ENCODE measurements at regions not wholly inside any gene's neighbourhood (a gene's known extent, or its start where the extent isn't known, plus 50 kb on each side); places are given as distances from the start of the nearest gene placed in this dataset.

DNA sequence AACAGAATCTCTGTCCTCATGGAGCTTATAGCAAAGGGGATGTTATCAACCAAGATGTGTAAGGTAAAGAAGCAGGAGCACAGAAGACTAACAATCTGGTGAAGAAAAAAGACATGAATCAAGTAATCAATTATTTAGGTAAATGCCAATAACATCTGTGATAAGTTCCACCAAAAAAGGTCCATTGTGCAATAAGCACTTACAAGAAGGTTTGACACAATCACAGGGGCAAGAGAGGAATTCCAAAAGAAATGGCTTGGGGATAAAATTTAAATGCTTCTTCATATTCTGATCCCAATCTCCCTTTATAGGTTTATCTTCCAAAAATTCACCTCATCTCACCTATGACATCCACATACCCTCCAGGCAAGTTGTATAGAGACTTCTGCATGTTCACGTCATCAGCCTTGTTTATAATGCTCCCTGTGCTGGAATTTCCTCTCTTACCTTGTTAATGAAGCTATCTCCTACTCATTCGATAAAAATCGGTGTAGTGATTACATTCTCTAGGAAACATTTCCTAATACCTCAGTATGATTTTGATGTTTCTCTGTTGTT is 53.6 kb upstream of the DPT start:
- no peak for DNase-seq (ENCODE audit: low spot score)

DNA sequence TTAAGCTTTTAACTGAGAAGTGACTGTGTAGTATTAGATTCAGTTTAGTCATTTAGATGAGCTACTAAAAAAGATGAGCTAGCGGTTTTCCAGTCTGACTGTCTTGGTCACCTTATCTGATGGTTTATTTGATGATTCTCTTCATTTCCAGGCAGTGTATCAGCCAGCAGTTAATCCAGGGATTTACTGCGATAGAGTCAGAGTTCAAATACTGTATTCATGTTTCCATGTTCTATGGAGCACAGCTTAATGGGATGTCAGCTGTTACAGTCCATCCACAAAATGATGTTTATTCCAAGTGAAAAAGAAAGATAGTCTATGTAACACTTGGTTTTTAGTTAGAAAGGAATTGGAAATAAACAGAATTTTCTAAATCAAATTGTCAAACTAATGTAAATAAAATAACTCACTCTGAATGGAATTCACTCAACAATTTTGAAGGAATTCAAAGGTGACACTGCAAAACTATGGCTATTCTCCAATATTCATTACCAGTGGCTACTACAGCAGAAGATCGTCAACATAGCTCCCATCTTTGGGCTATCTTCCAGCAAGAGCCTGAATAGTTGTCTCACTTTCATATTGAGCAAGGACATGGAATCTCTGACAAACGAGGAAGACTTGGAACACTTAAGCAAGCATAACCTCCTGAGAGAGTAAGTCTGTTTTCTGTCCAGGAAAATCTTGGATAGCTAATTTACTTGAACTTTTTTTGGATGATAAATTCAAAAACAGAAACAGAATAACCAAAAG is 54.6 kb upstream of the DPT start:
- DNase-seq (ENCODE audit: low spot score), result no peak

DNA sequence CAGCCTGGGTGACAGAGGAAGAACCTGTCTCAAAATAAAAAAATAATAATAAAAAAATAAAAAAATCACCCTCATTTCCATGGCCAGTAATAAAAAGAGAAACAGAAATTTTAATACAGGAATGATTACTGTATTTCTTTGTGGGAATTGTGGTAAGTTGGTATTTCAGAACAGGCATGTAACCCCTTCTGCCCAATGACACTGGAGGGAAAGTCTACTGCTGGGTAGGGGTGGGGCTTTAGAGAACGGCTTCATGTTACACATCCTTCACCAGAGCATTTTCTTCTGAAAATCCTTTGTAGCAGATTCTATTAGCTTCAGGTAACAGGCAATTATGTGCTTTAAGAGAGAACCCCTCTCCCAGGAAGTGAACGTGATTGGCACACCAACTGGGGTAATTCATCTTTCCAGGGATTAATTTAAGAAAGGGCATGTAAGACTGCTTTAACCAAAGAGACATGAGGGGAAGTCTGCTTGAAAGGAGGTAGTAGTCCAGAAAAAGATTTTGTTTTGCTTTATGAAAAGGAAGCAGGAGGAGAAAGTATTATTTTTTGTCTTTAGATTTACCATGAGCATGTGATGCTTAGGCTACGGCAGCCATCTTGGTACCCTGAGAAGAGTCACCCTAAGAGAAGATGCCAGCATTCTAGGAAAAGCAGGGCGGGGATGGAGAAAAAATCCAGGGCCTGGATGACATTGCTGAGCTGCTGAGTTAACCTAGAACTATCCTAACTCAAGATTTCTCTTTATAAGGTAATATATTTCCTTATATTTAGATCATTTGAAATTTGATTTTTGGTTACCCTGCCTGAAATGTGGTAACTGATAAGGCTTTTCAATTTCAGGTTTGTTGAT is 57.7 kb upstream of the DPT start:
- peak; percentile 10 for DNase-seq (ENCODE audit: low spot score)

DNA sequence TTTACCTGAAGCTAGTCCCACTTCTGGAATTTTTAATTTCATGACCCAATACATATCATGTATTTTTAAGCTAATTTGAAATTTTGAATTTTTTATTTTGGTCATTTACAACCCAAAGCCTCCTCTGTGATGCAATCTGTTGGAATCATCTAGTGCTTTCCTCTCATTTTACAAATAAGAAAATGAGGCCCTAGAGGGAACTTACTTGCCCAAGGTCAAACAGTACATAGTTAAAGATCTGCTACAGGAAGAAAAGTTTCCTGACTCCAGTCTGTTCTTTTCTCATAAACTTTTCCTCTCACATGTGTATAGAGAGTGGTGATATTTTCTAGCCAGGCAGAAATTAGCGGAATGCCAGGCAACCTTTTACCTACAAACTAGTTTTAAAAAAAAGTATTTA is 59.3 kb upstream of the DPT start:
- DNase-seq (ENCODE audit: low spot score), result no peak

DNA sequence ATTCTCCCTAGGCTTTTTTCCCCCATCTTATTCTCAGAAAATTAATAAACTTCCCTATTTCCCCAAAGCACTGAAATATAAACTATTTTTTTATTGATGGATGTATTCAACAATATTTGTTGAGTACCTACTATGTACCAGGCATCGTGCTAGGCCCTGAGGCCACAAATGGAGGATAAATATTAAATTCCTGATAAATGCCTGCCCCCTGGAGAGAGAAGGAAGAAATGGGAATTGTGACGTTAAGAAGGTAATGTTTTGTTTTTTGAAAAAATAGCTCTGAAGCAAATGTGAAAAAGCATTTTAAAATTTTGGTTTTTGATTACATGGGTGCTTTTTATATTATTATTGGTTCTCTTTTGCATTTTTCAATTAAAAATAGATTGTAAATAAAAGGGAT is 60.5 kb upstream of the DPT start:
- DNase-seq (ENCODE audit: low spot score), result no peak

DNA sequence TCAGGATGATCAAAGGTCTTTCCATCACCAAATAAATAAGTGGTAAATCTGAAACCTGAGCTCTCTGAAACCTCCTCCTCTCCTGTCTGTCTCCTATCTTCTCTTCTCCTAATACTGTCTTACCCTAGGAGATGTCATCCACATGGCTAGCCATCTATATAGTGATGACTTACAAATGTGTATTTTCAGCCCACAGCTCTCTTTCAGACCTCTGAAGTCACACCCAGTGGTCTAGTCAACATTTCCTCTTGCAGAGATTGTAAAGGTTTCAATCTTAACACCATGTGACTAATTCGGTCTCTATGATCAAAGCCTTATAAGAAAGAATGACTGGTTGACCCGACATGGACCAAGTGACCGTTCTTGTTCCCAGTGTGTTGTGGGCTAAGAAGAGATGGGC is 63.1 kb upstream of the DPT start:
- DNase-seq (ENCODE audit: low spot score), result no peak

DNA sequence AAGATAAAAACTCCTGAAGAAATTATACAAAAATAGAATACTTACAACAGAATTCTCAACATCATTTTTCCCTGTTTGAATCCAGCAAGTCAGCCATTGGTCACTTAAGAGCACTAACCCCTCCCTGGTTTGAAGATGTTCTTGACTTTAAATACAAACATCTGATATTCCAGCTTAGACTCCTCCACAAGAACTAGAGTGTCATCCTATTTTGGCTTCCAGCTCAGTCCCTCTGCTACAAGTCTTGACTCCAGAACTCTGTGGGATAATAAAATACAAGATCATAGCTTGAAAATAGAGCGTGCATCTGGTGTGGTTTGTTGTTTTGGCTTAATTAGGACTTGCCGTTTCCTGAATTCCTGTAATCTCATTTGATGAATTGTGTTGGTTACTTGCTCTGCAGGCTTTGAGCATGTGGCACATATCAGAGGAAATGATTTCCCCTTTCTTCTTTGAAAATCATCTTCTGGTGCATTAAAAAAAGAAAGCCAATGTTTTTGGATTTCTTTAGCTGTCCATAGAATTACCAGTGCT is 63.7 kb upstream of the DPT start:
- no peak for DNase-seq (ENCODE audit: low spot score)

DNA sequence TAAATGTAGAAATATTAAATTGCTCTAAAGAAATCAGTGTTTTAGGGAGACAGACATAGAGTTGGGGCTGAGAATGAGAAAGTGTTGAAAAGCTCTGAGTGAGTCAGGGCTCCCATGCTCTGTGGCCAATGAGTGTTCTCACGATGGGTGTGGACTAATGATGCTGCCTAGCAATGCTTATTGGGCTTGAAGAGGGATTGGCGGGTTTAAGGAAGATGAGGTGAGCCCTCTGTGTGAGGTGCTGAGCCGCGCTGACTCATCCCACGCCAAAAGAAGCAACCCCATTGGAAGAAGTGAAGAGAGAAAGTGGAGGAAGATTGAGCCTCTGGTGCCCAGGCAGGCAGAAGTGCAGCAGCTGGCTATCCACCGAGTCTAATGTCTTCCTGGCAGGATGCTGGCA is 65.1 kb upstream of the DPT start:
- DNase-seq (ENCODE audit: low spot score), result no peak

DNA sequence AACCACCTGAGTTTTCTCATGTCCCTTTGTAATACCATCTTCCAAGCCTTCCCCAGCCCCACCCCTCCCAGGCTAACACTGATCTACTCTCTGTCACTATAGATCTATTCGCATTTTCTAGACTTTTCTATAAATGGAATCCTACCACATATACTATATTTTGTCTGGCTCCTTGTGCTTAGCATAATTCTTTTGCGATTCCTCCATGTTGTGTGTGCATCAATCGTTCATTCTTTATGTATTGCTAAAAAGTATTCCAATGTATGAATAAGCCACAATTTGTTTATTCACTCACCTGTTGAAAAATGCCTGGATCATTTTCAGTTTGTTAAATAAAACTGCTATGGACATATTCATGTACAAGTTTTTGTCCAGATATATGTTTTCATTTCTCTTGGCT is 66.7 kb upstream of the DPT start:
- no peak for DNase-seq (ENCODE audit: low spot score)

DNA sequence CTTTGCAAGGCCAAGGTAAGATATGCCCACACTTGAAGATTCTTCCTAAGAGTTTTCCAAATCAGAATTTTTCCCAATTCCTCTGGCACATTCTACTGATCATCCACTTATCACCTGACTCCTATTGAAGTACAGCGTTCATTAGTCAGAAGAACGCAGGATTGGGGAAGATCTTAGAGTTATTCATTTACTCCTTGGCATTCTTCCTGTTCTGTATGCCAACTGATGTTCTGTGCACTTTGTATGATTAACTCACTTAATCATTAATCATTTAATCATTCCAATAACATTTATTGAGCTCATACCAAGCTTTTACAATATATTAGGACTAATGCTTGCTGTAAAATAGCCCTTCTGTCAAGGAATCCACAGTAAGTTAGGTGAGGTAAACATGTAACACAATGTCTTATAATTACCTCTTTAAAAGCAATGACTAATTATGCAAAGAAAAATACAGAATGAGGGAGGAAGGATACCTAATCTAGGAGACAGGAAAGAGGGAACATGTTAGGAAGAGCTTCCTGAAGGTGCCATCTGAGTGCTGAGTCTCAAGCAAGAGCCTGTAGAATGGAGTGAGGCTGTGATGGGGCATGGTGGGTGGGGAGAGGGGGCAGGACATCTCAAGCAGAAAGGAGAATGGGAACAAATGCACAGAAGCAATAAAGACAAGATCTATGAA is 71.1 kb upstream of the DPT start:
- no peak for DNase-seq (ENCODE audit: low spot score)

DNA sequence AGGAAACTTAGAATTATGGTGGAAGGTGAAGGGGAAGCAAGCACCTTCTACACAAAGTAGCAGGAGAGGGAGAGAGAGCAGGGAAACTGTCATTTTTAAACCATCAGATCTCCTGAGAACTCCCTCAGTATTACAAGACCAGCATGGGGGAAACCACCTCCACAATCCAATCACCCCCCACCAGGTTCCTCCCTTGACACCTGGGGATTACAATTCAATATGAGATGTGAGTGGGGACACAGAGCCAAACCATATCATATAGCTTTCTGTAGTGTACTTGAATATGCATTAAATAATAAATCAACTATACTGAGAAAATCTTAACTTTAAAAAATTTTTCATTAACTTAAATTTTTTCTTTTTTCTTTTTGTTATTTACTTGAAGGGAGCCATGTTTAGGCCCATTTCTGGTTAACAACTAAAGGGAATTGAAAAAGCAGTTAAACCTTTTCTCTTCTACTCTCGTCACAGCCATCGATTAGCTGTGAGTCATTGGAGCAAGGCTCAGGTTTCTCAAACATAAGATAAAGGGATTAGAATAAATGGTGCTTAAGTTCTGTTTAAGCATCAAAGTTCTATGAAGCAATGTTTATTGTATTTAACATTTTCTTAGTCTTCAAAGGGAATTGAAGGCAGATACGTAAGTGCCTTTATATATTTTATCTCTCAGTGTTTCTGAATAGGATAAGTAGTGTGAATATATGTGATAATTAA is 72.2 kb upstream of the DPT start:
- no peak for DNase-seq (ENCODE audit: low spot score)

DNA sequence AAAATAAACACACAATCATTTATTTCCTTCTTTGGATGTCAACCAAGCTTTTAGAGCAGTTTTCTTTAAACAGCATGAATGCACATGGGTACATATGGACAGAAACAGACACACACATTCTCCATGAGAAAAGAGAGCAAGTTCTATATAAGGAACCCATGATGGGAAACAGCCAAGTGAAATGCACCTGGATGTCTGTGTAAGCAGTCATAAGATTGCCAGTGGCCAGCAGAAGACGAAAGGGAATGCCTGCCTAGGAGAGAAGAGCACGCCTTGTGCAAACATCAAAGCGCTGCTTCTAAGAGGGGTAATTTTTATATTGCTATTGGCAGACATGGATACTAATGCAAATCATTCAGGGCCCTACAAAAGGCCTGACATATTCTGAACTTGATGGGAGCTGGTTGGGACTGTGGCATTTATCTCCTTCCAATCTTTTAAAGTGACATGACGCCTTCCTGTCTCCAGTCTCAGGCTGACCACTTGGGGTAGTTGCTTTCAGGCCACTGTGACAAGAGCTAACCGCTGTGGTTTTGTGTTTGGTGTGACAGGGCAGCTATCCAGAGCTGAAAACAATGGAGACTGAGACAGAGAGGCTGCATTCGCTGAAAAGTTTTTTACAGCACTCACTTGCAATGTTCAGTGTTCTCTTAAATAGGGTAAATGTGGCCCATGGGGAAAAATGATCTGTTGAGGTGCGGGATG is 75.0 kb upstream of the DPT start:
- no peak for DNase-seq (ENCODE audit: low spot score)

DNA sequence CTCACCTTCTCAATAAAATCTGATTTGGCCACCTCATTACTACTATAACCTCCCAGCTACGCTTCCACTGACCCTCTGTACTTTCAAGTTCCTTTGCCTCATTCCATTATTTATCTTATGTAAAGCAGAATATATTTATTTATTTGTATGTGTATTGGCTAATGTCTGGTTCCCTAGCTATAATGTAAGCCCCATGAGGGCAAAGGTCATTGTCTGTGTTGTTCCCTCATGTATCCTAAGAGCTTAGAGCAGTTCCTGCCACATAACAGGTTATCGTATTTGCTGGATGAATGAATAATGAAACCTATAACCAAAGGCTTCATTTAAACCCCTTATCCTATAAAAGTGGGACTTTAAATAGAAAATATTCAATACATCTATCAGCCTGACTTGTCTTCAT is 77.9 kb upstream of the DPT start:
- DNase-seq (ENCODE audit: low spot score), result no peak

DNA sequence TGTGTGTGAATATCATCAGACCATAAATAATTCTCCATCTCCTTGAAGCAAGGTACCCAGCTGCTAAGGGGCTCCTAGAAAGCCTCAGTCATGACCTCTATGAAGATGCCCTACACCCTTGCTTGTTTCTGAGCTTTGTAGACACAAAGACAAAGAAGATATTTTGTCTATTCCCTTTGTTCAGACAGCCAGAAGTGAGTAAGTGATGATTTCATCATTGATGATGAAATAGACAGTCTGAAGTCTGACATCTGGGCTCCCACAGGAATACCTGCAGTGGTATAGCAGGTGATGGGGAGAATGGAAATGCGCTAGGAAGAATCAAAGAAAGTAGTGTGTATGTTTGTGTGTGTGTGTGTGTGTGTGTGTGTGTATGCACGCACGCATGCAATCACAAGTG is 82.2 kb upstream of the DPT start:
- peak; percentile 42 for DNase-seq (ENCODE audit: low spot score)

DNA sequence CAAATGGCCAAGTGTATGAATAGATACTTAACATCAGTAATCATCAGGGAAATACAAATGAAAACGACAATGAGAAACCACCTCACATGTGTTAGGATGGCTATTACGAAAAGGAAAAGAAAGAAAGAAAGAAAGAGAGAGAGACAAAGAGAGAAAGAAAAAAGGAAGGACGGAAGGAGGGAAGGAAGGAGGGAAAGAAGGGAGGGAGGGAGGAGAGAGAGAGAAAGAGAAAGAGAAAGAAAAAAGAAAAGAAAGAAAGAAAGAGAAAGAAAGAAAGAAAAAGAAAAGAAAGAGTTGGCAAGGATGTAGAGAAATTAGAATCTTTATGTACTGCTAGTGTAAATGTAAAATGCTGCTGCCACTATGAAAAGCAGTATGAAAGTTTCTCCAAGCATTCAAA is 90.7 kb upstream of the DPT start:
- no peak for DNase-seq (ENCODE audit: low spot score)

DNA sequence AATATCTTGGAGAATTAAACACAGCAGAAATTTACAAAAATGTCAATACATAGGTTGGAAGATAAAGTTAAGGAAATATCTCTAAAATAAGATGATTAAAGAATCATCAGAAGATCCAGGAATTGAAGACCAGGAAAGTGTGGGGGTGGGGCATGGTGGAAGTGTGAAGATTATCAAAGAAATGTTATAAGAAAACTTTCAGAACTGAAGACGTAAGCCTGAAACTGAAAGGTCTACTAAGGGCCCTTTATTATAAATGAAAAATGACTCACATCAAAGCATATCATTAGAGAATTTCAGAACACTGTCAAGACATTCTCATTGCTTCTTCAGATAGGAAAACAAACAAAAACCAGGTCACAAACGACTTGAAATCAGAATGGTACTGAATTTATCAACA is 92.4 kb upstream of the DPT start:
- DNase-seq (ENCODE audit: low spot score), result no peak

DNA sequence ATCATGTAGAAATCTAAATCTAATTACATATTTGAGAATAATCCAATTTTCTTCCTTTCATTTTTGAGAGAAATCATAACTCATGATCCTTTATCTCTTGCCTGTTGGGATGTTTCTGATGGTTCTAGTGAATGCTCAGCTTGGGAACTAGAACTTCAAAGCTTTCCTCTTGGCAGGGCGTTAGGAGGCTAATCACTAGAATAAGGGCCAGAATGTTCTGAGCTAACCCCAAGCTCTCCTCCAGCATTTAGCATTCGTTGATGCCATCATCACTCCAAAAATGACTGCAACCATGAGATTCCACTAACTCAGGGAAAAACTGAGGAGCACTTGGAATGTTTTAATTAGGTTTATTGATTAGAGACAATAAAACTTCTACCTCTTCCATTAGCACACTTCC is 93.9 kb upstream of the DPT start:
- DNase-seq (ENCODE audit: low spot score), result no peak

DNA sequence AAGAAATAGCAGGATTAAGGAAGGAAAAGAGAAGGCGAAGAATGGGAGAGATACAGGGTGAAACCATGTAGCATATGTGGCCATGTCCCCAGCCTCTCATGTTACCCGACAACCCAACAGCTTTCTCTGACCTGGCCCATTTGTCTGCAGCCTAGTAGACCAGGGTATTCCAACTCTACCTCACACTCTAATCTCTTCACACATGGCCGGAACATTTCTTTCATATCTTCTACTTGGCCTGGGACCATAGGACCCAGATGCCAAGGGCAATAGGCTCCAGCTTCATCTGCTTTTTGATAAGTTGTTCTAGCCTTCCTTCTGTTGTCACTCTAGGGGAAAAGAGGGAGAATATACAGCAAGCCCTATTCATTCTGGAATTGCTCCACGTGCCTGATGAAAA is 95.0 kb upstream of the DPT start:
- no peak for DNase-seq (ENCODE audit: low spot score)

DNA sequence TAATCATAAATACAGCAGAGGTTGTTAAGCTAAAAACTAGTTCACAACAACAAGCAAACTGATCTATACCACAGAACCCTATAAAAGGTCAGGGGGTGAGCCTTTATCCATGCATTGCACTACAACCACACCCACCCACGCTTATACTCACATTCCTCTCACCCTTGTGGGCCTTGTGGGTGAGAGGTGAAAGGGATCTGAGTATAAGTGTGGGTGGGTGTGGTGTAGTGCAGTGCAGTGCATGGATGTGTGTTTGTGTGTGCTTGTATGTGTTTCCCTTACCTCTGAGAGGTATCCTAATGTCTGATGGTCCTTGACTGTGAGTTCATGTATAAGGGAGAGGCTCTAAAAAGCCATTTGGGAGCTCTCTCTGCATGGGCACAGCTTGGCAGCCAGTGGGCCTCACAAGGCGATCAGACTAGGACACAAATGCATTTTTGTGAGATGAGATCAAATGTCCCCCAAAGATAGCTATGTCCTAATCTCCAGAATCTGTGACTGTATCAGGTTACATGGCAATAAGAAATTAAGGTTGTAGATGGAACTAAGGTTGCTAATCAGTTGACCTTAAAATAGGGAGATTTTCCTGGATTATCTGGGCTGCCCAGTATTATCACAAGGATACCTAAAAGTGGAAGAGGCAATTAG is 95.5 kb upstream of the DPT start:
- DNase-seq (ENCODE audit: low spot score), result peak; percentile 27

DNA sequence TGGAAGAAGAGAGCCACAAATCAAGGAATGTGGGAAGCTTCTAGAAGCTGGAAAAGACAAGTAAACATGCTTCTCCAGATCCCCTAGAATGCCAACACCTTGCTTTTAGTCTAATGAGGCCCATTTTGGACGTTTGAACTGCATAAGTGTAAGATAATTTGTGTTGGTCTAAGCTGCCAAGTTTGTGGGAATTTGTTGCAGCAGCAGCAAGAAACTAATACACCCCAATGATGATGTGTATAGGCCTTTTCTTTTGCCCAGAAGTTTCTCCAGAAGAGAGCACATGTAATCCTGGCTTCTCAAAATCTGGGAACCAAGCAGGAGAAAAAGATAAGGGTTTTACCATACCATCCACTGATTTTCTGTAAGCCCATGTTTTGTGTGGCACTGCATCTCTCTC is 96.1 kb upstream of the DPT start:
- DNase-seq (ENCODE audit: low spot score), result no peak

DNA sequence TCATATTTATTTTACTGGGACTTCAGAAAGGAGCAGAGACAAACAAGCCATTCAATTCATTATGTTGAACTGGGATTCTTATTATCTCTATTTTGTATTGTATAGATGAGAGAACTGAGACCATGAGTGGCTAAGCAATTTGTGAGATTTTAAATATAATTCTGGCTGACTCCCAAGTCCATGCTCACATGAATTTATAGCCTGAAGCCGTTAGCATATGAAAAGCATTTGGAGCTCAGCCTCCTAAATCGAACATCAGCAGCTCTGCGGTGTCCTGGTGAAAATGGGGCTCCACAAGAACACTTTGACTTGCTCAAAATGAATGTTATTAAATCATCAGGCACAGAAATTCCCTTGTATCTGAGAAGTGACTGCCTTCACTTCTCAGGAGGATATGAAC is 96.8 kb upstream of the DPT start:
- no peak for DNase-seq (ENCODE audit: low spot score)
